PC-9 (cell line): ENCODE measurements at regions not wholly inside any gene's neighbourhood (a gene's known extent, or its start where the extent isn't known, plus 50 kb on each side); places are given as distances from the start of the nearest gene placed in this dataset.

Experiments used
- BruUV-seq: library from RNA; stranded (reverse); fragments of 400-500 nt; replicated peaks from 2 replicates; lab custom pipeline; 2021; lab: Mats Ljungman, UMichigan
- CTCF ChIA-PET: fragments of 300-600 bp; sonication (Branson Sonifier 250); formaldehyde crosslinking; loops from one replicate; lab custom pipeline; 2022; ENCODE audit warnings: antibody characterized with exemption; lab: Charles Lee
- POLR2A ChIA-PET: fragments of 300-600 bp; sonication (Branson Sonifier 250); formaldehyde crosslinking; loops from one replicate; lab custom pipeline; 2022; ENCODE audit warnings: antibody characterized with exemption; ENCODE audit not compliant: unreplicated experiment; lab: Charles Lee
- DNase-seq, 2 experiments: peaks; one replicate each; pipeline versions ENCODE4 v3.0.0 to v3.0.0-alpha.2; 2015 to 2022; ENCODE audit warnings: mixed read lengths in 1 of 2
- H2AFZ ChIP-seq: fragments of 200-600 bp; sonication (generic); 2 replicates; pipeline ENCODE4 v1.8.1; 2017; ENCODE audit warnings: antibody characterized with exemption
- H3F3A ChIP-seq: fragments of 200-600 bp; sonication (generic); 2 replicates; pipeline ENCODE4 v1.8.1; 2017; ENCODE audit warnings: antibody characterized with exemption, mild to moderate bottlenecking, low read depth; ENCODE audit not compliant: insufficient read depth
- H3K27ac ChIP-seq: fragments of 200-600 bp; sonication (generic); 2 replicates; pipeline ENCODE4 v1.6.1; 2016; ENCODE audit warnings: mixed run types
- H3K27me3 ChIP-seq: fragments of 200-600 bp; sonication (generic); 2 replicates; pipeline ENCODE4 v1.6.1; 2016; ENCODE audit warnings: low read depth, mixed run types; ENCODE audit not compliant: insufficient read depth
- H3K36me3 ChIP-seq: fragments of 200-600 bp; sonication (generic); 2 replicates; pipeline ENCODE4 v1.6.1; 2016; ENCODE audit warnings: low read depth, mixed run types
- H3K4me1 ChIP-seq: fragments of 200-600 bp; sonication (generic); replicated peaks from 2 replicates; pipeline ENCODE4 v1.6.1; 2016; ENCODE audit warnings: mixed run types; ENCODE audit not compliant: insufficient read depth
- H3K4me2 ChIP-seq: fragments of 200-600 bp; sonication (generic); 2 replicates; pipeline ENCODE4 v1.6.1; 2017; ENCODE audit warnings: mixed run types
- H3K4me3 ChIP-seq: fragments of 200-600 bp; sonication (generic); 2 replicates; pipeline ENCODE4 v1.6.1; 2016; ENCODE audit warnings: mixed run types
- H3K79me2 ChIP-seq: fragments of 200-600 bp; sonication (generic); 2 replicates; pipeline ENCODE4 v1.6.1; 2017; ENCODE audit warnings: low read depth, mixed run types
- H3K9me2 ChIP-seq: fragments of 200-600 bp; sonication (generic); 2 replicates; pipeline ENCODE4 v1.8.1; 2017; ENCODE audit warnings: mild to moderate bottlenecking; ENCODE audit not compliant: insufficient read depth
- H3K9me3 ChIP-seq: fragments of 200-600 bp; sonication (generic); 2 replicates; pipeline ENCODE4 v1.8.1; 2016; ENCODE audit warnings: low read depth; ENCODE audit not compliant: insufficient read depth
- H4K20me1 ChIP-seq: fragments of 200-600 bp; sonication (generic); 2 replicates; pipeline ENCODE4 v1.8.1; 2017; ENCODE audit not compliant: insufficient read depth
- EZH2 ChIP-seq: fragments of 200-600 bp; sonication (generic); IDR thresholded peaks from 2 replicates; pipeline ENCODE4 v1.8.0; 2017; ENCODE audit warnings: antibody characterized with exemption, low read depth
- intact Hi-C: fragments of 100-400 bp; cut with micrococcal nuclease; formaldehyde crosslinking; loops from one replicate; pipeline ENCODE4 v1.10.0; 2022; ENCODE audit not compliant: unreplicated experiment
- TF ChIP-seq, protein P1 (sequence below): fragments of 200-600 bp; sonication (generic); conservative IDR thresholded peaks from 2 replicates; pipeline ENCODE4 v1.6.1; 2017; ENCODE audit warnings: mixed run types, antibody characterized with exemption, mild to moderate bottlenecking, moderate library complexity

DNA sequence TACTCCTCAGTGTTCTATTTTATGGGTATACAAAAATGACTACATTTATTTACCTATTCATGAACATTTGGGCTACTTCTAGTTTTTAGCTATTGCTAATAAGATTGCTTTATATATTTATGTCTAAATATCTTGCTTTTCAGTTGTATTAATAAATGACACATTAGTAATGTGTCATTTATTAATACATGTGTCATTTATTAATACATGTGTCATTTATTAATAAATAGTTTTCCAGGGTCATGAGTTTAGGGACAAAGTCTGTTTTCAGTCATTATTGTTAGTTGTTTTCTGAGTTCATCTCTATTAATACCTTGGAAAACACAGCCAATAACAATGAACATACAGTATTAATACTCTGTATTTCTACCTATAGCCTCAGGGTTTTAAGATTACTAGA is 1630.7 kb upstream of the IGFBP7 start:
- CTCF ChIA-PET = no interaction called here
- Histone ChIP-seq H3K27ac (no peak overlapping the region), H3K36me3 (no peaks in the 10 kb centered on the region), H3K4me1 (no peaks in the 10 kb centered on the region), H3K27me3 (no peaks in the 10 kb centered on the region), H3F3A (no peaks in the 10 kb centered on the region), H4K20me1 (no peaks in the 10 kb centered on the region), H3K79me2 (no peaks in the 10 kb centered on the region), H3K9me3 (no peaks in the 10 kb centered on the region), H3K4me2 (no peak overlapping the region), H3K4me3 (no peak overlapping the region), H3K9me2 (no peaks in the 10 kb centered on the region), H2AFZ (no peak overlapping the region)
- no peak for DNase-seq
- no peak for TF ChIP-seq EZH2
- TF ChIP-seq, protein P1, sequence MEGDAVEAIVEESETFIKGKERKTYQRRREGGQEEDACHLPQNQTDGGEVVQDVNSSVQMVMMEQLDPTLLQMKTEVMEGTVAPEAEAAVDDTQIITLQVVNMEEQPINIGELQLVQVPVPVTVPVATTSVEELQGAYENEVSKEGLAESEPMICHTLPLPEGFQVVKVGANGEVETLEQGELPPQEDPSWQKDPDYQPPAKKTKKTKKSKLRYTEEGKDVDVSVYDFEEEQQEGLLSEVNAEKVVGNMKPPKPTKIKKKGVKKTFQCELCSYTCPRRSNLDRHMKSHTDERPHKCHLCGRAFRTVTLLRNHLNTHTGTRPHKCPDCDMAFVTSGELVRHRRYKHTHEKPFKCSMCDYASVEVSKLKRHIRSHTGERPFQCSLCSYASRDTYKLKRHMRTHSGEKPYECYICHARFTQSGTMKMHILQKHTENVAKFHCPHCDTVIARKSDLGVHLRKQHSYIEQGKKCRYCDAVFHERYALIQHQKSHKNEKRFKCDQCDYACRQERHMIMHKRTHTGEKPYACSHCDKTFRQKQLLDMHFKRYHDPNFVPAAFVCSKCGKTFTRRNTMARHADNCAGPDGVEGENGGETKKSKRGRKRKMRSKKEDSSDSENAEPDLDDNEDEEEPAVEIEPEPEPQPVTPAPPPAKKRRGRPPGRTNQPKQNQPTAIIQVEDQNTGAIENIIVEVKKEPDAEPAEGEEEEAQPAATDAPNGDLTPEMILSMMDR = no peak
- BruUV-seq = no TSS peak
- POLR2A ChIA-PET = no interaction called here
- intact Hi-C loops = no loop called here

DNA sequence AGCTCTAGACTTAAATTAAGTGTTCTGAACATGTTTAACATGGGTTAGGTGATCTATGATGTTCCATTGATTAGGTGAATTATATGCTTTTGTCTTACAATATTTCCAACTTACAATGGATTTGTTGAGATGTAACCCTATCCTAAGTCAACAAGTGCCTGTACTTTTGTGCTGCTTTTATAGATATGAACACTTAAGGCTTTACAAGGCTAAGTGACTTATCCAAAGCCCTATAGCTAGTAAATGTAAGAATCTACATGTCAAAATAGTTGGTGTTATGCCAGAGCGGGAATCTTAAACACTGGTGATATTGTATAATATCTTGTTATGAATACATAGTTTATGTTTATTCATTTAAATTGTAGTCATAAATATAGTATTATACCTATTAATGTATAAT is 1629.1 kb upstream of the IGFBP7 start:
- intact Hi-C loops = no loop called here
- no peaks in the 10 kb centered on the region for H3K9me3 ChIP-seq
- no TSS peak for BruUV-seq
- ChIA-PET CTCF (no interaction called here), POLR2A (no interaction called here)
- H3K4me3 ChIP-seq = no peak overlapping the region
- no peaks in the 10 kb centered on the region for H3F3A ChIP-seq
- H3K9me2 ChIP-seq = no peaks in the 10 kb centered on the region
- H3K79me2 ChIP-seq = no peaks in the 10 kb centered on the region
- no peaks in the 10 kb centered on the region for H4K20me1 ChIP-seq
- H3K27ac ChIP-seq = no peak overlapping the region
- no peaks in the 10 kb centered on the region for H3K4me1 ChIP-seq
- DNase-seq = no peak
- no peak overlapping the region for H2AFZ ChIP-seq
- H3K36me3 ChIP-seq = no peaks in the 10 kb centered on the region
- H3K27me3 ChIP-seq = no peaks in the 10 kb centered on the region
- TF ChIP-seq, protein P1 = no peak
- no peak for TF ChIP-seq EZH2
- no peak overlapping the region for H3K4me2 ChIP-seq

DNA sequence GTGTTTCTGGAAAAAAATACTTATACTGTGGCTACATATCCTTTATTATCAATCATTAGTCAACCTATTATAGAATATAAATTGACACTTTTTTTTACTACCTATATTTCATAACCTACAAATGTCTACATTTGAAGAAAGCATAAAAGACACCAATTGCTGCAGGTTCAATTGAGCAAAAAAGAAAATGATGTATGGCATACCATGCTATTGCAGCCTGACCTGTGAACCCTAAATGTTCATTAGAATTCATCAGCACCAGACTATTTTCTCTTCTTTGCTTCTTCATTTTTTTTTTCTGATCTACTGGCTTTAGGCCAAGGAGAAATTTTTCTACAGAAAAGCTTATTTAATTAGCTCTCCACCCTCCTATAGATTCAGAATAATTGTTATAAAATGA is 1628.2 kb upstream of the IGFBP7 start:
- Histone ChIP-seq H3K79me2 (no peaks in the 10 kb centered on the region), H3K27ac (no peak overlapping the region), H3K9me2 (no peaks in the 10 kb centered on the region), H3K4me2 (no peak overlapping the region), H4K20me1 (no peaks in the 10 kb centered on the region), H3K27me3 (no peaks in the 10 kb centered on the region), H3K4me3 (no peak overlapping the region), H3K36me3 (no peaks in the 10 kb centered on the region), H3F3A (no peaks in the 10 kb centered on the region), H3K4me1 (no peaks in the 10 kb centered on the region), H2AFZ (no peak overlapping the region), H3K9me3 (no peaks in the 10 kb centered on the region)
- ChIA-PET CTCF (no interaction called here), POLR2A (no interaction called here)
- DNase-seq = no peak
- TF ChIP-seq, protein P1 = no peak
- no peak for TF ChIP-seq EZH2
- BruUV-seq = no TSS peak
- intact Hi-C loops = no loop called here
